Suprapubic skin (tissue), 3 donors: ENCODE measurements at regions not wholly inside any gene's neighbourhood (a gene's known extent, or its start where the extent isn't known, plus 50 kb on each side); places are given as distances from the start of the nearest gene placed in this dataset.

ENCODE experiments used
- CTCF ChIP-seq, 2 donors: fragments of 200-600 bp in 1 of 2; fragments of 450-650 bp in 1 of 2; sonication (generic) in 1 of 2; IDR thresholded peaks; one replicate each; pipeline ENCODE4 v1.5.1; 2016 to 2019; ENCODE audit warnings: antibody characterized with exemption in 2 of 2, mild to moderate bottlenecking in 1 of 2, moderate library complexity in 1 of 2
- POLR2A ChIP-seq, 2 donors: fragments of 450-650 bp; IDR thresholded peaks; one replicate each; pipeline ENCODE4 v1.6.1; 2017; ENCODE audit warnings: antibody characterized with exemption in 2 of 2, mild to moderate bottlenecking in 2 of 2, moderate library complexity in 2 of 2

DNA sequence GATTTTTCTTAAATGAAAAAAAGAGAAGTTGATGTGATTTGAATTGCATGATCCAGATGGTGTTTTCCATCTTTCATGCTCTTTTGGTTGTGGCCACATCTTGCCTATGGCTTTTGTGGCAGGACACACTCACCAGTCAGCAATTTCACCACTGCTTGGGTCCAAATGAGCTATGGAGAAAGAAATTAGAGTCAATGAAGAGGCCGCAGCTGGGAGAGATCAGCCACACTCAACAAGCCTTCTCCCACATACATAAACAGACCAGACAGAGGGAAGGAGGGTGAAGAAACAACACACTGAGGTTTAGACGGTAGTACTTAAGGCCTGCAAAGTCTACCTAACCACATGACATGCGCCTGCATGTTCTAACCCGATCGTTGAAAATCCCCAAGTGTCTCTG, 110.7 kb upstream of the CDIN1 start:
- TF ChIP-seq CTCF (IDR thresholded peaks at IDR 0.05) (no peak), POLR2A (IDR thresholded peaks at IDR 0.05) (no peak)
